ENCODE measurements at regions not wholly inside any gene's neighbourhood (a gene's known extent, or its start where the extent isn't known, plus 50 kb on each side); places are given as distances from the start of the nearest gene placed in this dataset.

GRCh38 chr10:4670737-4671136, 155.3 kb upstream of the AKR1E2 start:
- DNase-seq (no peak), ATAC-seq (no peak)
- H3K4me1 Mint-ChIP-seq = no peaks in the 10 kb centered on the region
- peaks cover 5% of the 10 kb centered on the region for H3K27me3 ChIP-seq (ENCODE audit: control insufficient read depth, insufficient read depth, low read length)
- H3K4me3 ChIP-seq (ENCODE audit: low read length) = no peak overlapping the region
- H3K27ac ChIP-seq (ENCODE audit: low read length) = no peak overlapping the region
- peaks cover 19 to 29% of the 10 kb centered on the region in 2 donors for H3K27me3 Mint-ChIP-seq (ENCODE audit: low read depth in 2 of 2)
- intact Hi-C loops (cut with micrococcal nuclease) = no loop called here
- no peak overlapping the region for H3K4me3 Mint-ChIP-seq
- no peaks in the 10 kb centered on the region for H3K4me1 ChIP-seq (ENCODE audit: control insufficient read depth, insufficient read depth, low read length)
- TF ChIP-seq, protein P1, sequence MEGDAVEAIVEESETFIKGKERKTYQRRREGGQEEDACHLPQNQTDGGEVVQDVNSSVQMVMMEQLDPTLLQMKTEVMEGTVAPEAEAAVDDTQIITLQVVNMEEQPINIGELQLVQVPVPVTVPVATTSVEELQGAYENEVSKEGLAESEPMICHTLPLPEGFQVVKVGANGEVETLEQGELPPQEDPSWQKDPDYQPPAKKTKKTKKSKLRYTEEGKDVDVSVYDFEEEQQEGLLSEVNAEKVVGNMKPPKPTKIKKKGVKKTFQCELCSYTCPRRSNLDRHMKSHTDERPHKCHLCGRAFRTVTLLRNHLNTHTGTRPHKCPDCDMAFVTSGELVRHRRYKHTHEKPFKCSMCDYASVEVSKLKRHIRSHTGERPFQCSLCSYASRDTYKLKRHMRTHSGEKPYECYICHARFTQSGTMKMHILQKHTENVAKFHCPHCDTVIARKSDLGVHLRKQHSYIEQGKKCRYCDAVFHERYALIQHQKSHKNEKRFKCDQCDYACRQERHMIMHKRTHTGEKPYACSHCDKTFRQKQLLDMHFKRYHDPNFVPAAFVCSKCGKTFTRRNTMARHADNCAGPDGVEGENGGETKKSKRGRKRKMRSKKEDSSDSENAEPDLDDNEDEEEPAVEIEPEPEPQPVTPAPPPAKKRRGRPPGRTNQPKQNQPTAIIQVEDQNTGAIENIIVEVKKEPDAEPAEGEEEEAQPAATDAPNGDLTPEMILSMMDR (IDR thresholded peaks at IDR 0.05) = no peak
- no peaks in the 10 kb centered on the region for H3K36me3 Mint-ChIP-seq
- H3K9me3 Mint-ChIP-seq = no peaks in the 10 kb centered on the region
- no peak overlapping the region for H3K27ac Mint-ChIP-seq
- no peaks in the 10 kb centered on the region for H3K36me3 ChIP-seq (ENCODE audit: control insufficient read depth, insufficient read depth, low read length)
- H3K9me3 ChIP-seq (ENCODE audit: control insufficient read depth, insufficient read depth, low read length) = no peaks in the 10 kb centered on the region

GRCh38 chr10:4669585-4669984, 156.4 kb upstream of the AKR1E2 start:
- Histone ChIP-seq H3K27me3 (ENCODE audit: control insufficient read depth, insufficient read depth, low read length) (peaks cover 5% of the 10 kb centered on the region), H3K9me3 (ENCODE audit: control insufficient read depth, insufficient read depth, low read length) (no peaks in the 10 kb centered on the region), H3K27ac (ENCODE audit: low read length) (no peak overlapping the region), H3K4me1 (ENCODE audit: control insufficient read depth, insufficient read depth, low read length) (no peaks in the 10 kb centered on the region), H3K36me3 (ENCODE audit: control insufficient read depth, insufficient read depth, low read length) (no peaks in the 10 kb centered on the region), H3K4me3 (ENCODE audit: low read length) (no peak overlapping the region)
- ATAC-seq (no peak), DNase-seq (no peak)
- H3K9me3 Mint-ChIP-seq = no peaks in the 10 kb centered on the region
- TF ChIP-seq, protein P1 (IDR thresholded peaks at IDR 0.05) = no peak
- intact Hi-C loops (cut with micrococcal nuclease) = no loop called here
- H3K27me3 Mint-ChIP-seq (ENCODE audit: low read depth in 2 of 2) = peaks cover 19 to 26% of the 10 kb centered on the region in 2 donors
- H3K36me3 Mint-ChIP-seq = no peaks in the 10 kb centered on the region
- H3K27ac Mint-ChIP-seq = no peak overlapping the region
- no peak overlapping the region for H3K4me3 Mint-ChIP-seq
- 88% methylated on average over 2 of the region's 2 CpGs for WGBS (ENCODE audit: insufficient coverage)
- no peaks in the 10 kb centered on the region for H3K4me1 Mint-ChIP-seq

DNA sequence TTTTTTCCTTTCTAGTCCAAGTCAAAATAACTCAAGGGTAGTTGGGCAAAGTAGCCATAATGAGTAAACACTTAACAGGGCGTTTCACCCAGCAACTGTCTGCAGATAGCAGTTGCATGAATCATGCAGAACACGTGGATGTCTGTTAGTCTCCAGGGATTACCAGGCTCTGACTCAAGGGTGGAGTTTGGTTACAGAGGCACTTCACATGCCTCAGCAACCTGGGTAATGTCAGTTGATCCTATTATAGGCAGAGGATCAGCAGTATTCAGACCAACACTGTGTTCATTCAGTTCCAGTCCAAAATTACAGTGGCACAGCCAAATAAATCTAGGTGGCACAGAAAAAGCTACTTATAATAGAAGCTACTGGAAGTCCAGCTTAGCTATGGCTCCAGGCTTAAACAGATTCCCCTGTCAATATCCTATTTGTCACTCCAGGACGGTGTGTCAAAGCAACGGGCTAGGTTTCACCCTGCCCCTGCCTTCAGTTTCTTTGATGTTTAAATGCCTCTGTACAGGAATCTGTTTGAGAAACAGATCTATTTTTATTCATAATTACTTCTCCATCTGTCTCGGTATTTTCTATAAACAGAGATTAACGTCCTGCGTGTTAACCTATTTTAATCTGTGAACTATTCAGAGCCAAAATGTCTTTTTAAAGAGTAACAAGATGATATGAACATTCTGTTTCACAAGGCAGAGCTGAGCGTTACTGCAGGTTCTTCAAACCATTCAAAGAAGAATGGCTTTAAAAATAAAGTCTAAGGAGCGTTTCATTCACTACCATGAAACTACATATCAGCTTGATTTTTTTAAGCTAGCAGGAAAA, 162.6 kb upstream of the AKR1E2 start:
- Histone ChIP-seq H3K27ac (ENCODE audit: low read length) (no peak overlapping the region), H3K4me1 (ENCODE audit: control insufficient read depth, insufficient read depth, low read length) (no peaks in the 10 kb centered on the region), H3K36me3 (ENCODE audit: control insufficient read depth, insufficient read depth, low read length) (no peaks in the 10 kb centered on the region), H3K9me3 (ENCODE audit: control insufficient read depth, insufficient read depth, low read length) (no peaks in the 10 kb centered on the region), H3K4me3 (ENCODE audit: low read length) (no peak overlapping the region), H3K27me3 (ENCODE audit: control insufficient read depth, insufficient read depth, low read length) (no peaks in the 10 kb centered on the region)
- TF ChIP-seq, protein P1 (IDR thresholded peaks at IDR 0.05) = no peak
- intact Hi-C loops (cut with micrococcal nuclease) = no loop called here
- Mint-ChIP-seq H3K27me3 (ENCODE audit: low read depth in 2 of 2) (peaks cover 10 to 32% of the 10 kb centered on the region in 2 donors), H3K27ac (no peak overlapping the region), H3K36me3 (no peaks in the 10 kb centered on the region), H3K4me3 (no peak overlapping the region), H3K4me1 (no peaks in the 10 kb centered on the region), H3K9me3 (no peaks in the 10 kb centered on the region)
- ATAC-seq = no peak
- no peak for DNase-seq
- WGBS (ENCODE audit: insufficient coverage) = 56% methylated on average over 7 of the region's 9 CpGs

Measured in natural killer cell (primary cell).